ENCODE measurements at regions not wholly inside any gene's neighbourhood (a gene's known extent, or its start where the extent isn't known, plus 50 kb on each side); places are given as distances from the start of the nearest gene placed in this dataset.

GRCh38 chr14:26261368-26262122 is 336.3 kb downstream of the NOVA1 start:
- TF ChIP-seq CTCF (IDR thresholded peaks at IDR 0.05; ENCODE audit: insufficient read depth, low read length) (no peak), POLR2AphosphoS5 (IDR thresholded peaks at IDR 0.05; ENCODE audit: low read depth) (no peak), REST (IDR thresholded peaks at IDR 0.05; ENCODE audit: insufficient replicate concordance, low read depth) (no peak), GABPA (IDR thresholded peaks at IDR 0.05; ENCODE audit: low read depth) (no peak)
